ENCODE measurements at regions not wholly inside any gene's neighbourhood (a gene's known extent, or its start where the extent isn't known, plus 50 kb on each side); places are given as distances from the start of the nearest gene placed in this dataset.
"Not testable (repeated sequence)": the region's sequence is repeated elsewhere in the genome, so short reads cannot be mapped to it uniquely, and the experiment has no call there.

DNA sequence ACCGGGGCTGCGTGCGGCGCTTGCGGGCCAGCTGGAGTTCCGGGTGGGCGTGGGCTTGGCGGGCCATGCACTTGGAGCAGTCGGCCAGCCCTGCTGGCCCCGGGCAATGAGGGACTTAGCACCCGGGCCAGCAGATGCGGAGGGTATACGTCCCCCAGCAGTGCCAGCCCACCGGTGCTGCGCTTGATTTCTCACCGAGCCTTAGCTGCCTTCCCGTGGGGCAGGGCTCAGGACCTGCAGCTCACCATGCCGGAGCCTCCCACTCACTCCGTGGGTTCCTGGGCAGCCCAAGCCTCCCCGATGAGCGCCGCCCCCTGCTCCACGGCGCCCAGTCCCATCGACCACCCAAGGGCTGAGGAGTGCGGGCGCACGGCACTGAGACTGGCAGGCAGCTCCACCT is 51.4 kb upstream of the INPP4B start:
- H3K27ac ChIP-seq (ENCODE audit: low read length); H3K9me3 ChIP-seq (ENCODE audit: control insufficient read depth in 2 of 2, low read length in 2 of 2); H3K4me1 ChIP-seq (ENCODE audit: control insufficient read depth, insufficient read depth, low read length); H3K9ac ChIP-seq (ENCODE audit: low read length in 2 of 2); H3K36me3 ChIP-seq (ENCODE audit: control insufficient read depth in 2 of 2, insufficient read depth in 2 of 2, low read length in 2 of 2); H3K4me3 ChIP-seq (ENCODE audit: low read length in 2 of 2); H3K27me3 ChIP-seq (ENCODE audit: control insufficient read depth in 1 of 2, insufficient read depth in 2 of 2, low read length in 2 of 2): not testable (repeated sequence)

DNA sequence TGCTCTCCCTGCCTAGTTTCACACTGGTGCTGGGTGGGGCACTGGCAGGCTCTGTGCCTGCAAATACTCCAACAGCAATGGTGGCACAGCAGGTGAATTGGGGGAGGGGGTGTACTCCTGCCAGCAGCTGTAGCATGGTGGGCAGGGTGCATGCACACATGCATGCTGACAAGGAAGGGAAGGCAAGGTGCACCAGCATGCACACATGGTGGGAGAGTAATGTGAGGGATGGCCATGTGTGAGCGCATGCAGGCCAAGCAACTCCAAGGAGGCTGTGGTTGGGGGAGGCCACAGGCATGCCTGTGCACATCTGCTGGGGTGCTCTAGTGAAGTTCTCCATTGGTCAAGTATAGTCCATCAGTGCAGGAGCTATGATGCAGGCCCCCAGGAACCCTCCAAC is 54.5 kb upstream of the INPP4B start:
- H3K27ac ChIP-seq (ENCODE audit: low read length), result no peak overlapping the region
- no peaks in the 10 kb centered on the region for H3K27me3 ChIP-seq (ENCODE audit: control insufficient read depth in 1 of 2, insufficient read depth in 2 of 2, low read length in 2 of 2)
- no peaks in the 10 kb centered on the region for H3K36me3 ChIP-seq (ENCODE audit: control insufficient read depth in 2 of 2, insufficient read depth in 2 of 2, low read length in 2 of 2)
- peaks cover 4% of the 10 kb centered on the region for H3K4me1 ChIP-seq (ENCODE audit: control insufficient read depth, insufficient read depth, low read length)
- H3K4me3 ChIP-seq (ENCODE audit: low read length in 2 of 2), result no peak overlapping the region
- H3K9me3 ChIP-seq (ENCODE audit: control insufficient read depth in 2 of 2, low read length in 2 of 2), result no peaks in the 10 kb centered on the region
- no peak overlapping the region for H3K9ac ChIP-seq (ENCODE audit: low read length in 2 of 2)

DNA sequence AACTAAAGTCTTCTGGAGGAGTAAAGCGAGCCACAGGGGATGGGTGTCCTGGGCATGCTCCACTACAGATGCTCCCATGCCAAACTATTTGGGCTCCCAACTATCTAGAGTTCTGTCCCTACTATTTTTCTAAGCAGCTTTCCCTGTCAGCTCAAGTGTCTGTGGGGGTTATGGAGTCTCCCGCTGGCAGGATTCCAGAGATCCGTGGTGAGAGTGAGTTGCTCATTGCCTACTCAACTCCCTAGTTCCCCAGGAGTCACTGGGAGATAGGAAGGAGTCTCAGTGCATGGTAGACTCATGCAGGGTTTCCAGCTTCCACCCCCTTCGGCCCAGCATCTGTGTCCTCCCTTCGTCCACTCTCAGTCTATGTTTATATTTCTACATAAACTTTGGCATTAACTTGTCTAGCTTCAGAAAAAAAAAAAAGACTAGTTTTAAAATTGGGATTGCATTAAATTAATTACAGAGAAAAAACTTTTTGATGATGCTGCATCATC is 55.1 kb upstream of the INPP4B start:
- H3K4me3 ChIP-seq (ENCODE audit: low read length in 2 of 2), result no peak overlapping the region
- peaks cover 4% of the 10 kb centered on the region for H3K4me1 ChIP-seq (ENCODE audit: control insufficient read depth, insufficient read depth, low read length)
- no peaks in the 10 kb centered on the region for H3K36me3 ChIP-seq (ENCODE audit: control insufficient read depth in 2 of 2, insufficient read depth in 2 of 2, low read length in 2 of 2)
- H3K27ac ChIP-seq (ENCODE audit: low read length), result no peak overlapping the region
- no peak overlapping the region for H3K9ac ChIP-seq (ENCODE audit: low read length in 2 of 2)
- no peaks in the 10 kb centered on the region for H3K9me3 ChIP-seq (ENCODE audit: control insufficient read depth in 2 of 2, low read length in 2 of 2)
- no peaks in the 10 kb centered on the region for H3K27me3 ChIP-seq (ENCODE audit: control insufficient read depth in 1 of 2, insufficient read depth in 2 of 2, low read length in 2 of 2)

DNA sequence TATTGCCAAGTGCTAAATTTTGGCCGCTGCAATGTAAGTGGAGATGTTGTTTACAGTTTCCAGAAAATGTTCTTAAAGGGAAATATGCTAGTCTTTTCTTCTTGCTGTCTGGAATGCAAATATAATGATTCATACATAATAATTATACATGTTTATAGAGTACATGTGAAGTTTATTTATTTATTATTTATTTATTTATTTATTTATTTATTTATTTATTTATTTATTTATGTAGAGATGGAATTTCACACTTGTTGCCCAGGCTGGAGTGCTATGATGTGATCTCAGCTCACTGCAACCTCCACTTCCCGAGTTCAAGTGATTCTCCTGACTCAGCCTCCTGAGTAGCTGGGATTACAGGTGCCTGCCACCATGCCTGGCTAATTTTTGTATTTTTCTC is 57.5 kb upstream of the INPP4B start:
- not testable (repeated sequence) for H3K9ac ChIP-seq (ENCODE audit: low read length in 2 of 2); H3K27me3 ChIP-seq (ENCODE audit: control insufficient read depth in 1 of 2, insufficient read depth in 2 of 2, low read length in 2 of 2); H3K4me1 ChIP-seq (ENCODE audit: control insufficient read depth, insufficient read depth, low read length); H3K4me3 ChIP-seq (ENCODE audit: low read length in 2 of 2); H3K9me3 ChIP-seq (ENCODE audit: control insufficient read depth in 2 of 2, low read length in 2 of 2); H3K27ac ChIP-seq (ENCODE audit: low read length); H3K36me3 ChIP-seq (ENCODE audit: control insufficient read depth in 2 of 2, insufficient read depth in 2 of 2, low read length in 2 of 2)

DNA sequence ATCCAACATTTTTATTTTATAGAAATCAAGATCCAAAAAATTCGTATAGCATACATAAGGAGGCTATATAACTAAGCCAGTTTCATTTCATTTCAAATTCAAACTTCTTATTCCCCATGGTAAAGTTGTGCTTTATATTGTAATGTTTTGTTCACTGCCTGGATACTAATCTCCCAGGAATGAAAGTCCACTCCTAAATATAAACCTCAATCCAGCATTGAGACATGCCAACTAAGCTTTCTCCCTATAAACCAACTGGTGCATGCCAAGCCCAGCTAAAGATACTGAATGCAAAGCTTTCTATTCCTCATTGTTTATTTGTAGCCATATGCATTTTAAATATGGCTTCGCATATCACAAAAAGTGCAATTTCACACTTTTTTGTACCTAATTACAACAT is 63.8 kb upstream of the INPP4B start:
- Histone ChIP-seq H3K36me3 (ENCODE audit: control insufficient read depth in 2 of 2, insufficient read depth in 2 of 2, low read length in 2 of 2) (no peaks in the 10 kb centered on the region), H3K27me3 (ENCODE audit: control insufficient read depth in 1 of 2, insufficient read depth in 2 of 2, low read length in 2 of 2) (no peaks in the 10 kb centered on the region), H3K4me1 (ENCODE audit: control insufficient read depth, insufficient read depth, low read length) (no peaks in the 10 kb centered on the region), H3K4me3 (ENCODE audit: low read length in 2 of 2) (no peak overlapping the region), H3K9ac (ENCODE audit: low read length in 2 of 2) (no peak overlapping the region), H3K27ac (ENCODE audit: low read length) (no peak overlapping the region), H3K9me3 (ENCODE audit: control insufficient read depth in 2 of 2, low read length in 2 of 2) (no peaks in the 10 kb centered on the region)

DNA sequence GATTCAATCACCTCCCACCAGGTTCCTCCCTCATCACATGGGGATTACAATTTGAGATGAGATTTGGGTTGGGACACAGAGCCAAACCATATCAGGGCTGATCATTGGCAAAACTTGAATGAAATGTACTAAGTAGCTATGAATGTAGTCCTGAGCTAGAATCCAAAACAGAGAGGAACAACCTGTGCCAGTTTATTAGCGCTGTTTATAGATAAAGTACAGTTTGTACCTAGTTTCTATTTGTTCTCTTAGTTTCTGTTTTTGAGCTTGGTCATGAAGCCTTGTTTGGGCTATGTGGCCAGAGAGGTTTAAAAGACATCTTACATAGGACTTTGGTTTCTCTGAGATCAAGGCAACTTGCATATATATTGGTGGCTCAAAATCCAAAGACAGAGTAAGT is 66.9 kb upstream of the INPP4B start:
- Histone ChIP-seq H3K9ac (ENCODE audit: low read length in 2 of 2) (no peak overlapping the region), H3K36me3 (ENCODE audit: control insufficient read depth in 2 of 2, insufficient read depth in 2 of 2, low read length in 2 of 2) (no peaks in the 10 kb centered on the region), H3K27ac (ENCODE audit: low read length) (peak overlapping the region; percentile 73), H3K27me3 (ENCODE audit: control insufficient read depth in 1 of 2, insufficient read depth in 2 of 2, low read length in 2 of 2) (no peaks in the 10 kb centered on the region), H3K4me3 (ENCODE audit: low read length in 2 of 2) (no peak overlapping the region), H3K9me3 (ENCODE audit: control insufficient read depth in 2 of 2, low read length in 2 of 2) (no peaks in the 10 kb centered on the region), H3K4me1 (ENCODE audit: control insufficient read depth, insufficient read depth, low read length) (no peaks in the 10 kb centered on the region)

DNA sequence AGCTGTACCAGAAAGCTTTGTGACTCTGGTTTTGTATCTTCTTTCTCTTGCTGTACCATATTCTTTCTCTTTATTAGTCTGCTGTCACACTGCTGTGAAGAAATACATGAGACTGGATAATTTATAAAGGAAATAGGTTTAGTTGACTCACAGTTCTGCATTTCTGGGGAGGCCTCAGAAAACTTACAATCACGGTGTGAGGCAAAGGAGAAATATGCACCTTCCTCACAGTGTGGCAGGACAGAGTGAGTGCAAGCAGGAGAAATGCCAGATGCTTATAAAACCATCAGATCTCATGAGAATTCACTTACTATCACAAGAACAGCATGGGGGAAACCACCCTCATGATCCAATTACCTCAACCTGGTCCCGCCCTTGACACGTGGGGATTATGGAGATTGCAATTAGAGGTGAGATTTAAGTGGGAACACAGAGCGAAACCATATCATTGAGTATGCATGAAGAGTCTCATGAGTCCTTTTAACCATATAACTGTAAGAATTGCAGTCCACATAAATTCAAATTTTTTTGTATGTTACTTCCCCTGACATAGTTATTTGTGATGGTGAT is 67.4 kb upstream of the INPP4B start:
- Histone ChIP-seq H3K9ac (ENCODE audit: low read length in 2 of 2) (peak overlapping the region in 1 of 2 donors; percentile 15), H3K36me3 (ENCODE audit: control insufficient read depth in 2 of 2, insufficient read depth in 2 of 2, low read length in 2 of 2) (no peaks in the 10 kb centered on the region), H3K9me3 (ENCODE audit: control insufficient read depth in 2 of 2, low read length in 2 of 2) (no peaks in the 10 kb centered on the region), H3K27ac (ENCODE audit: low read length) (peak overlapping the region; percentile 73), H3K4me3 (ENCODE audit: low read length in 2 of 2) (peak overlapping the region in 1 of 2 donors; percentile 40), H3K4me1 (ENCODE audit: control insufficient read depth, insufficient read depth, low read length) (no peaks in the 10 kb centered on the region), H3K27me3 (ENCODE audit: control insufficient read depth in 1 of 2, insufficient read depth in 2 of 2, low read length in 2 of 2) (no peaks in the 10 kb centered on the region)

DNA sequence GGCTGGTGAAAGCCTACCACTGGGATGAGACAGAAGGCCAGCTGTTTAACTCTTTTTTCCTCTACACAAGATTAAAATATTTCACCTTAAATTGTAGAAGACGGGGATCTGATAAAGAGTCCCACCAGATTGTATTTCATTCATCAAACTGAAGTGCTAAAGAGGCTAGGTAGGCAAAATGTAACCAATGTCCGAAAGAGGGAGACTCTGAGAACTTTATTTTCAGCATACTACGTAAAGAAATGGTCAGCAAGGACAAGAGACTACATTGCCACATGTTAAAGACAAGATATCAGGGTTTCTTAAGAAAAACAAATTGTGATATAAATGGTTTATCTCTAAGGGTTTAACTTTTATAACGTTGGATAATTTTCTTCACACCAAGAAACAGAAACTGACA is 71.6 kb upstream of the INPP4B start:
- Histone ChIP-seq H3K4me1 (ENCODE audit: control insufficient read depth, insufficient read depth, low read length) (no peaks in the 10 kb centered on the region), H3K27me3 (ENCODE audit: control insufficient read depth in 1 of 2, insufficient read depth in 2 of 2, low read length in 2 of 2) (no peaks in the 10 kb centered on the region), H3K9me3 (ENCODE audit: control insufficient read depth in 2 of 2, low read length in 2 of 2) (no peaks in the 10 kb centered on the region), H3K36me3 (ENCODE audit: control insufficient read depth in 2 of 2, insufficient read depth in 2 of 2, low read length in 2 of 2) (no peaks in the 10 kb centered on the region), H3K9ac (ENCODE audit: low read length in 2 of 2) (no peak overlapping the region), H3K4me3 (ENCODE audit: low read length in 2 of 2) (no peak overlapping the region), H3K27ac (ENCODE audit: low read length) (no peak overlapping the region)

DNA sequence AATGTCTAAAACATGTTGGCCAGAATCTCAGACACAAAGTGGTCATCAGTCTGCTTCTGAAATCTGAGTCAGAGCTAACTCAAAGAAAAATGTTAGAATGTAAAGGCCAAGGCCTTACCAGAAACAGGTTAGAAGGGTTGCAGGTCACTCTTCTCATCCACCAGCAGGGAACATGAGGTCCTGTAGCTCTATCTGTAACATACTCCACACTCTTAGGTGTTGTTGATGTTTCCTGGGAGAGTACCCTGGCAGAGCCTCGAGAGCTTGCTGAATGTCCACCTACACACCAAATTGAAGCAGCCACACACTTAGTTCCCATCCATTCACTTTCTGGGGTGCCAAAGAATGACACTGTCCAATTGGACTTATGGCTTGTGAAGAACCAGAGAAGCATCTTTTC is 76.6 kb upstream of the INPP4B start:
- no peak overlapping the region for H3K4me3 ChIP-seq (ENCODE audit: low read length in 2 of 2)
- no peaks in the 10 kb centered on the region for H3K36me3 ChIP-seq (ENCODE audit: control insufficient read depth in 2 of 2, insufficient read depth in 2 of 2, low read length in 2 of 2)
- peak overlapping the region; percentile 56 for H3K27ac ChIP-seq (ENCODE audit: low read length)
- H3K27me3 ChIP-seq (ENCODE audit: control insufficient read depth in 1 of 2, insufficient read depth in 2 of 2, low read length in 2 of 2), result no peaks in the 10 kb centered on the region
- peaks cover 13% of the 10 kb centered on the region for H3K4me1 ChIP-seq (ENCODE audit: control insufficient read depth, insufficient read depth, low read length)
- no peaks in the 10 kb centered on the region for H3K9me3 ChIP-seq (ENCODE audit: control insufficient read depth in 2 of 2, low read length in 2 of 2)
- no peak overlapping the region for H3K9ac ChIP-seq (ENCODE audit: low read length in 2 of 2)

DNA sequence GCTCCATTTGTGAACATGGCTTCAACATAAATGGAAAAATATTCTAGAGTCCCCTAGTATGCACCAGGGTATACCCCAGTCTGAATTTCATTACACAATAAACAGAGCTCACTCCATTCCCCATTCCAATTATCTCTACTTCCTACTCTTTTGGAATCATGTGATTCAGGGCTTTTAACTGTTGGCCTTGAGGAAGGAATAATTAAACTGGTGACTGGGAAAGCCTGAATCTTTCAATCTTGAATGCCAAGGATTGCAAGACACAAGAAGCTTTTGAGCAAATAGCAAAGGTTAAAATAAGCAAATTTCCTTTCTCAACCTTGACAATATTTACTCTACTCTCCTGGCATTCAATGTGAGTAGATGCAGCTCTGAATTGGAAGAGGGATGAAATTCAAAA is 77.5 kb upstream of the INPP4B start:
- H3K4me1 ChIP-seq (ENCODE audit: control insufficient read depth, insufficient read depth, low read length), result peaks cover 19% of the 10 kb centered on the region
- no peak overlapping the region for H3K9ac ChIP-seq (ENCODE audit: low read length in 2 of 2)
- no peaks in the 10 kb centered on the region for H3K9me3 ChIP-seq (ENCODE audit: control insufficient read depth in 2 of 2, low read length in 2 of 2)
- no peak overlapping the region for H3K4me3 ChIP-seq (ENCODE audit: low read length in 2 of 2)
- H3K27me3 ChIP-seq (ENCODE audit: control insufficient read depth in 1 of 2, insufficient read depth in 2 of 2, low read length in 2 of 2), result no peaks in the 10 kb centered on the region
- H3K36me3 ChIP-seq (ENCODE audit: control insufficient read depth in 2 of 2, insufficient read depth in 2 of 2, low read length in 2 of 2), result no peaks in the 10 kb centered on the region
- H3K27ac ChIP-seq (ENCODE audit: low read length), result peak overlapping the region; percentile 56

DNA sequence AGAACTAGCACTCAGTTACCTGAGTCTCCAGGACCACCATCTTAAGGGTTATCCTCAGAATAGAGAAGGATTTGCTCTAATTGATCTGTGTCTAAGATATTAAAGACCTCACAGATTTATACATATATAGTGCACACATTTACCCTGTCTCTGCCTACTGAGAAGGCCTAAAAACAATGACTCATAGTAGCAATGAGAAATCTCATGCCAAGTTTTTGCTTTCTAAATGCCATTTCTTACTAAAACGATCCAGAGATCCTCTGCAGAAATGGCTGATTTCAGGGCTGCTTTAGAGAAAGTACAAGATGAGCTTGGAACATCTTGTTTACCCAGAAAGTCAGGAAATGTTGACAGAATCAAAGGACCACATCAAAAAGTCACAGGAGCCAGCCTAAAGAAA is 79.1 kb upstream of the INPP4B start:
- Histone ChIP-seq H3K4me1 (ENCODE audit: control insufficient read depth, insufficient read depth, low read length) (peaks cover 19% of the 10 kb centered on the region), H3K4me3 (ENCODE audit: low read length in 2 of 2) (no peak overlapping the region), H3K9me3 (ENCODE audit: control insufficient read depth in 2 of 2, low read length in 2 of 2) (no peaks in the 10 kb centered on the region), H3K36me3 (ENCODE audit: control insufficient read depth in 2 of 2, insufficient read depth in 2 of 2, low read length in 2 of 2) (no peaks in the 10 kb centered on the region), H3K27me3 (ENCODE audit: control insufficient read depth in 1 of 2, insufficient read depth in 2 of 2, low read length in 2 of 2) (no peaks in the 10 kb centered on the region), H3K9ac (ENCODE audit: low read length in 2 of 2) (no peak overlapping the region), H3K27ac (ENCODE audit: low read length) (peak overlapping the region; percentile 58)
